ENCODE measurements at regions not wholly inside any gene's neighbourhood (a gene's known extent, or its start where the extent isn't known, plus 50 kb on each side); places are given as distances from the start of the nearest gene placed in this dataset.

DNA sequence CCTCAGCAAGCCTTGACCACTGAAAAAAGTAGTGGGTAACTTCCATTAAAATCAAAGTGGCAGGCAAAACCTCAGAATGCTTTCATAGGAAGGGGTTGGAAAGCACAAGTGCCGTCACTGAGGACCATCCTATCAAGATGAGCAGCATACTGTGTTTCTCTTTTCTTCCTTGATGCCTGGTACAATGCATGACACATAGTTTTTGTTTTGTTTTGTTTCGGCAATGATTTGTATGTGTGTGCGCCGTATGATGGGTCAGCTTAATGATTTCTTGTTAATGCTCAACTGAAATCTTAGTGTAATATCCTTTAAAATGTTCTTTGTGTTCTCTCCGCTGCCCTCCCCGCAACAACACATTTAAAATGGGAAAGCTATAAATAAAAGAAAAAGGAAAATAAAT, 476.4 kb upstream of the KCNMB2 start:
- DNase-seq (ENCODE audit: low spot score) = no peak

GRCh38 chr3:178060407-178060806, 475.8 kb upstream of the KCNMB2 start:
- no peak for DNase-seq (ENCODE audit: low spot score)

DNA sequence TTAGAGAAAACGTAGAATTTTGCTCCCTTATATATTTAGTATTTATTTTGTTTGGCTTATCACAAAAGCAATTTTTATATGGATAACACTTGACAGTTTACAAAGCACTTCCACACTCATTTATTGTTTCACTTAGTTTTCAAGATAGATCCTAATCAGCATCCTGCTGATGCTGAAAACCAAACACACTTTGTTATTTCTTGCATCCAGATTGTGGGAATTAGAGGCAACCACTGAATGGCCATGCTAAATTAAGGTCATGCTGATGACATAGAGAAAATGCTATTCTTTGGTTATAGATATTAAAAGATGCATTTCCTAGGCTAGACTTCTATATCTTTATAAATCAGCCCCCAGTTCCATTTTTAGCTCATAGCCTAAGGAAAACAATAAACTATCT, 474.1 kb upstream of the KCNMB2 start:
- no peak for DNase-seq (ENCODE audit: low spot score)

GRCh38 chr3:178063461-178063860, 472.8 kb upstream of the KCNMB2 start:
- no peak for DNase-seq (ENCODE audit: low spot score)

GRCh38 chr3:178067721-178068120, 468.5 kb upstream of the KCNMB2 start:
- DNase-seq (ENCODE audit: low spot score) = no peak

GRCh38 chr3:178072391-178073305, 463.6 kb upstream of the KCNMB2 start:
- no peak for DNase-seq (ENCODE audit: low spot score)

DNA sequence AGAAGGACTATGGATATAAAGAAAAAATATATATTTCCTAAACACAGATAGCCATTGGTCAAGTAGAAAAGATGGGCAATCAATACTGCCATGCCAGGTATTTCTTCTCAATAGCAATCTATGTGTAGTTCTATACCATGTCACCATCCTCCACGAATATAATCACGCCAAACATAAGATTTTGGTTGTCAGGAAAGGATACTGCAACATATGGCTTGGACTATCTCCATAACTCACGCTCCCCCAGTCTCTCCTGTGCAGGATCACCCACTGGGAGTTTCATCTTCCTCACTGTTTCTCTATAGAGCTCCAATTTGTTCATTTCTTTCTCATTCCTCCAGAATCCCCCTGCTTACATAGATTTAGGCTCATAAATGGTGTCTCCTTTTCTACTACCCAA, 462.9 kb upstream of the KCNMB2 start:
- DNase-seq (ENCODE audit: low spot score) = no peak

DNA sequence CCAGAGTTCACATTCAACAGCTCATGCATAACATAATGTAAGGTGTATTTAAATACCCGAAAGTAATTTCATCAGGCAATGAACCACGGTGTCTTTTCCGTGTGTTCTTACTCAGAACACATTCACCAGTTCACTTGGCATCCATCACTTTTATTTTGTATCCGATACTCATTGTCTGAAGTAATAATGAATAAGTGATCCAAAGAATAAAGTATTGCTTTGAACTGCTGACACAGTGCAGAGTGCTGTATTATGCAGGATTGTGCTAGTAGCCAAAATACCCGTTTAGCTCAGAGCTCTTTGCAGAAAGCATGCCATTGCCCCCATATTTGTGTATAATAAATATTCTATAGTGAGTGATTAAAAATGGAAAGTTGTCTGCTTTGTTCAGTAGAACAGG, 460.9 kb upstream of the KCNMB2 start:
- no peak for DNase-seq (ENCODE audit: low spot score)

GRCh38 chr3:178078953-178079352, 457.3 kb upstream of the KCNMB2 start:
- no peak for DNase-seq (ENCODE audit: low spot score)

GRCh38 chr3:178079966-178080365, 456.3 kb upstream of the KCNMB2 start:
- DNase-seq (ENCODE audit: low spot score) = no peak

DNA sequence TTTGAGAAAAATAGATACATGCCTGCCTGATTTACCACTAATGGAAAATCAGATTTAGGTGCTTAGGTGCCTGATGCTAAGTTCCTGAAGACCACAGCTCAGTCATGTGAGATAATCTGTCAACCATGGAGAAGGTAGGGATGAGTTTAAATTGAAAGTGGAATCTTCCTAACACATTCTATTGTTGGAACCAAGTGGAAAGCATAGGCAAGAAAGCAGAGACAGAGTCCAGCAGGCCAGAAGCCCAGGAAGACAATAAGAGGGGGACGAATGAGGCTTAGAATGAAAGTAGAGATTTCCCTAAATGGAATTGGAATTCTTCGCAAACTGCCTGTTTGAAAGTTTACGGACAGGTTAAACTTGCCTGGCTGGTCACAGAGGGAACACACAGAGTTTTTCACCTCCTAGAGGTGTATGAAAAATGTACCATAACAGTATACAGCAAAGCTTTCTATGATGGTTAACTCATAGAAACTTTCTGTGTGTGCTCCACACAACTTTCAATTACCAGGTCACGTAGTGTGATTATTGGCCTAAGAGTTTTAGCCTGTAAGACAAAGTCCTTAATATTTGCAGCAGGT, 453.8 kb upstream of the KCNMB2 start:
- DNase-seq (ENCODE audit: low spot score) = no peak

- no peak for DNase-seq (ENCODE audit: low spot score)
Observed at GRCh38 chr3:178083906-178084866, 452.1 kb upstream of the KCNMB2 start.

DNA sequence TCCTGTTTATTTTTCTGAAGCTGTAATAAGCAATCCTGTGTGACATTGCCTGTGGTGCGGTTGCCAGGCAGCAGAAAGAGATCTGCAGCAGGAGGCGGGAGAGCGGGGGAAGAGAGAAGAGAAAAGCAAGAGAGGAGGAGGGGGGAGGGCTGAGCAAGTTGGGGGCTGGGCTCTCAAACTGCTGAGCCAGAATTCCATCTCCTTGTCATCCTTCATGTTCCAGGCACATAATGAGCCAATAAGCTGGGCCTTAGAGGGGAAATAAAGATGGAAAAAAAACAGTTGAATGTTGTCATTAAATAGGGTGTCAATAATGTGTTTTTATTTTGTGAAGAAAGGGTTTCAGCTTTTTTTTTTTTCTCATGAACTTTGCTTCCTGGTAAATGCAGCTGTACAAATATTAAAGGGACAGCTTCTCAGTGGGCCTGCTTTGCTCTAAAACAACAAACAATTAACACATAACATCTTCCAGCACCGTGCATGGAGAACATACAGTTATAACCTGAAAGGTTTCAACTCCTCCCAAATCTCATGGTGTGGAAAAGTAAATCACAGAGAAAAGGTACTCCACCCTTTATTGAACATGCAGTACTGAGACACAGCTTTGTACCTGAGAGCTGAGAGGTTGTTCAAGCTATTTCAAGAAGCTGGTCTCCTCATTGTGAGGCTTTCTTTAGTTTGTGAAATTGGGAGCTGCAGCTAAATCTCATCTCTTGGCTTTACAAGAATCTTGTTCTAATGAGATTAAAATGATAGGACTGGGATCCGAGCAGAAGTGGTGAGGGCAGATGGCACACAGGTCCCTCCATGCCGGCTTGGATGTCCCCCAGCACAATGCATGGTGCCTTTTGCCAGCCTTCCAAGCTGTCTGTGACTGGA, 451.1 kb upstream of the KCNMB2 start:
- peak; percentile 32 for DNase-seq (ENCODE audit: low spot score)

GRCh38 chr3:178085817-178086123, 450.5 kb upstream of the KCNMB2 start:
- DNase-seq (ENCODE audit: low spot score) = no peak

DNA sequence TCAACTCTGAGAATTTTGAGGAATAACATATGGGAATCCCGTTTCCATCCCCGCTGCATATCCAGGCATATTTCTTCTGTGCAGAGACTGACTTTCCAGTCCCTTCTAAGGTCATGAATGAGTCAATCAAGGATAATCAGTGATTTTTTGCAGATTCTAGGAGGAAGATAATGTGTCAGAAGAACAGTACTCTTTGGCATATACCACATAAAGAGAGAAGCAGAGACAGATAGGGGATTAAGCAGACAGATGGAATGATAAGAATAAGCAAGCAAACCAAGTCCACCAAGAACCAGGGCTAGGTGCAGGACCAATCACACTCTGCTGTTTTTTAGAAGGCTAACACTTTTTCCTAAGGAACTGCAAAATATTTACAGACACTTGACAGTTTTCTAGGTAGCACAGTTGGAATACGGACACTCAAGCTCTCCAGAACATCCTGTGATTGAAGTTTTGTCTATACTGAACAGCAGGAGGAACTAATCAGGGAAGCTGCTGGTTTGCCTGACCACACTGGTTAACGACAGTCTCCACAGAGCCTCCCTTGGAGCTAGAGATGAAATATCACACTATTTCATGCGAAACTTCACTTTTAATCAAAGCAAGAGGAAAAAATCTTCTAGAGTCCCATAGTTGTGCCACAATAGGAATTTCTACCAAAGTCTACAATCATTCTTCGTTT, 450.0 kb upstream of the KCNMB2 start:
- DNase-seq (ENCODE audit: low spot score) = no peak

DNA sequence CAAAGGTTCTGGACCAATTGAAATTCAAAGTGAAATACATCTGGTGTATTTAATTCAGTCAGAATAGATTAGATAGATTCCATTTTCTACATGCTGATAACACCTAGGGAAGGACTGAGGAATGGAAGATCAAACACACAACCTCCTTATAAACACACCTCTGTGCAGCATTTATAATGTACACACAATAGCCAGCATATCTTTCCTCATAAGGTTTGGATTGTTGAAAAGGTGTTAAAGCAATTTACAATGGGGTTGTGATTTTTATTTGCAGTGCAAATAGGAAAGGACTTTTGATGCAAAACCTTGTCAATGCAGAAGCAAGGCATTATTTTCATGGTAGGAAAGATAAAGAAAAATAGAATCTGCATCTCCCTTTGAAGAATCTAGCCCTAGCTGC, 448.9 kb upstream of the KCNMB2 start:
- DNase-seq (ENCODE audit: low spot score) = no peak

GRCh38 chr3:178088963-178089362, 447.3 kb upstream of the KCNMB2 start:
- no peak for DNase-seq (ENCODE audit: low spot score)

- DNase-seq (ENCODE audit: low spot score) = no peak
Observed at GRCh38 chr3:178090899-178091298, 445.3 kb upstream of the KCNMB2 start.

GRCh38 chr3:178095522-178095921, 440.7 kb upstream of the KCNMB2 start:
- DNase-seq (ENCODE audit: low spot score) = no peak

DNA sequence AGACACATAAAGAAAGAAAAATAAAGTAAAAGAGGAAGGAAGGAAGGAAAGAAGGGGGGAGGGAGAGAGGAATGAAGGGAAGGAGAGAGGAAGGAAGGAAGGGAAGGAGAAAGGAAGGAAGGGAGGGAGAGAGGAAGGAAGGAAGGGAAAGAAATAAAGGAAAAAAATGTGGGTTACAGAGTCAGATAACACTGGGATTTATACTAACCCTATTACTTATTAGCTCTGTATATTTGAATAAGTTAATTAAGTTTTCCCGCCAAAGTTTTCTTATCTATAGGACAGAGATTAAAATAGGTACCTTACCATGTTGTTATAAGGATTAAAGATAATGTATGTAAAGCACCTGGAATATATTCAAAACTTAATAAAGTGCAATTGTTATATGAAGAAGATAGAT, 439.3 kb upstream of the KCNMB2 start:
- DNase-seq (ENCODE audit: low spot score) = no peak

DNA sequence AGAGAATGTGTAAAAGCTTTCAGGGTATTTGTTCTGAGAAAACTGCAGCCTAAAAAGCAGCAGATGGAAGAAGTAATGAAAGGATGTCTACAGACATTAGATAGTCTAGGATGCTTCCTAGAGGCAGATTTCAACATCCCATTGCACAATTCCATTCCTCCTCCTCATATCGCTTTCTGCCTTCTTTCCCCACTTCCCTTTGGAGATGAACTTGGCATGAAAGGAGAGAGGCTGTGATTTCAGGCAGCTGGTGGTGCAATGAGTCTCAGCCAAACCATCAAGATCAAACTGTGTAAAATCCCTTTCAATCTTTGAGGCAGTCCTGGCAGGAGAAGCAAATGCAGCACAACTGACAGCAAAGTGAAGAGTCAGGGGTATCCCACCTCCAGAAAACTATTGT, 438.7 kb upstream of the KCNMB2 start:
- no peak for DNase-seq (ENCODE audit: low spot score)

All from CD4-positive, alpha-beta T cell treated with Interleukin-2 at 100 ng/mL for 4 hours (primary cell).